Endothelial cell of umbilical vein (primary cell): ENCODE measurements at regions not wholly inside any gene's neighbourhood (a gene's known extent, or its start where the extent isn't known, plus 50 kb on each side); places are given as distances from the start of the nearest gene placed in this dataset.

Experiments
- POLR2A ChIP-seq: IDR thresholded peaks from 2 replicates; pipeline ENCODE4 v1.6.1; 2012; ENCODE audit warnings: low read depth, mild to moderate bottlenecking, control low read depth, low read length
- POLR2AphosphoS5 ChIP-seq: IDR thresholded peaks from 2 replicates; pipeline ENCODE4 v1.6.1; 2012; ENCODE audit warnings: low read depth, mild to moderate bottlenecking, control low read depth, low read length, moderate library complexity; ENCODE audit not compliant: insufficient read depth

DNA sequence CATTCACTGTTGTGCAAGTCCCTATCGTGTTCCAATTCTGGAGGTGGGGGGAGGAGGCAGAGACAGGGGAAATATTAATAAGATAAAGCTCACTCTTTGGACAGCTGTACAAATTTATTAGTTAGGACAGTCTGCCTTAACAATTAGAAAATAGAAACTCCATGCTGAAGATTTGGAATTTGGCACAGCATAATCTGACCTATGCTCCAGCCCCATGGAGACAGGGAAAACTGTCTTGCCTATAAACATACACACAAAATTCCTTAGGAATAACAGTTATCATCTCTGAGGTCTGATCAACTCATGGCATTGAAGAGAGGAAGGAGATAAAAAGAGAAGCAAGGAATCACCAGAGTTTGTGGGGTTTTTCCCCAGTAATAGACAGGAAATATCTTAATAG lies 335.4 kb upstream of the MEOX2 start:
- TF ChIP-seq POLR2A (no peak), POLR2AphosphoS5 (no peak)
